ENCODE measurements at regions not wholly inside any gene's neighbourhood (a gene's known extent, or its start where the extent isn't known, plus 50 kb on each side); places are given as distances from the start of the nearest gene placed in this dataset.

DNA sequence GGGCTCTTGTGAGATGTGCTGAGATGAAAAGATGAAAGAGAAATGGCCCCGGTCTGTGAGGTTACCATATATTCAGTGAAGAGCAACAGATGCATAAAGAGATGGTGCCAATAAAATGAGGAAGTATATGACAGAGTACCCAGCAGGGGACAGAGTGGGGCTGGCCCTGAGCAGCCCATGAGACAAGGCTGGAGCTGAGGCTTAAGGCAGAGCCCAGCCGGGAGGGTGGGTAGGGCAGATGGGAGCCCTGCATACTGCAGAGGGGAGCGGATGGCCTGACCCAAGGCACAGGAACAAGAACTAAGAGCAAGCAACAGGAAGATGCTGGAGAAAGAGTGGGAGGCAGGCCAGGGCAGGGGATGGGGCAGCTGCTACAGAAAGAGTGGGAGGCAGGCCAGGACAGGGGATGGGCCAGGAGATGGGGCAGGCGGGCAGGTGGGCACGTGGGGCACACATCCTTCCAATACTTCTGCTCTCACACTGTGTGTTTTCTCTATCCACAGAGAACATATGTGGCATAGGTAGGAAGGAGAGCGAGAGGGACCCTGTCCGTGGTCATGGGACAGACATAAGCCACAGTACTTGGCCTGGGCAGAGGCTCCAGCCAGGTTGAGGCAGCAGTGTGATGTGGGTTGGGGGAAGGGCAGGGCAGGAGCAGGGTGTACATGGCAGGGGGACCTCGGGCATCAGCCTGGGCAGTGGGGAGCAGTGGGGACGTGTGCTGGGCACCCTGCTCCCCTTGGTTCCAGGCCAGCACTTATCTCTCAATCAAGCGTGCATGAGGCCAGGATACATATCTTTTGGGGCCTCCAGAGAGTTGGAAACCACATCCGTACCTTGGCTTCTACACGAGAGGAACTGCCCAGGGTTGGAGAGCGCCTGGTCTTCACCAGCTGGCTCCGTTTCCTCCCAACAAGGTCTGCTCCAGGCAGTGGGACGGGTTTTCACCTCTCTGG is 91.6 kb upstream of the IKZF1 start:
- DNase-seq = no peak
- no peak overlapping the region for H3K4me3 ChIP-seq
- TF ChIP-seq, protein P1, sequence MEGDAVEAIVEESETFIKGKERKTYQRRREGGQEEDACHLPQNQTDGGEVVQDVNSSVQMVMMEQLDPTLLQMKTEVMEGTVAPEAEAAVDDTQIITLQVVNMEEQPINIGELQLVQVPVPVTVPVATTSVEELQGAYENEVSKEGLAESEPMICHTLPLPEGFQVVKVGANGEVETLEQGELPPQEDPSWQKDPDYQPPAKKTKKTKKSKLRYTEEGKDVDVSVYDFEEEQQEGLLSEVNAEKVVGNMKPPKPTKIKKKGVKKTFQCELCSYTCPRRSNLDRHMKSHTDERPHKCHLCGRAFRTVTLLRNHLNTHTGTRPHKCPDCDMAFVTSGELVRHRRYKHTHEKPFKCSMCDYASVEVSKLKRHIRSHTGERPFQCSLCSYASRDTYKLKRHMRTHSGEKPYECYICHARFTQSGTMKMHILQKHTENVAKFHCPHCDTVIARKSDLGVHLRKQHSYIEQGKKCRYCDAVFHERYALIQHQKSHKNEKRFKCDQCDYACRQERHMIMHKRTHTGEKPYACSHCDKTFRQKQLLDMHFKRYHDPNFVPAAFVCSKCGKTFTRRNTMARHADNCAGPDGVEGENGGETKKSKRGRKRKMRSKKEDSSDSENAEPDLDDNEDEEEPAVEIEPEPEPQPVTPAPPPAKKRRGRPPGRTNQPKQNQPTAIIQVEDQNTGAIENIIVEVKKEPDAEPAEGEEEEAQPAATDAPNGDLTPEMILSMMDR (IDR thresholded peaks at IDR 0.05) = no peak
- H3K27ac ChIP-seq = no peak overlapping the region
- no peaks in the 10 kb centered on the region for H3K36me3 ChIP-seq
- no peaks in the 10 kb centered on the region for H3K4me1 ChIP-seq
- no peaks in the 10 kb centered on the region for H3K9me3 ChIP-seq
- H3K27me3 ChIP-seq = peaks cover 0 to 2% of the 10 kb centered on the region in 2 donors
- intact Hi-C loops (cut with DNase I; ENCODE audit: low total_unique reads) = no loop called here

DNA sequence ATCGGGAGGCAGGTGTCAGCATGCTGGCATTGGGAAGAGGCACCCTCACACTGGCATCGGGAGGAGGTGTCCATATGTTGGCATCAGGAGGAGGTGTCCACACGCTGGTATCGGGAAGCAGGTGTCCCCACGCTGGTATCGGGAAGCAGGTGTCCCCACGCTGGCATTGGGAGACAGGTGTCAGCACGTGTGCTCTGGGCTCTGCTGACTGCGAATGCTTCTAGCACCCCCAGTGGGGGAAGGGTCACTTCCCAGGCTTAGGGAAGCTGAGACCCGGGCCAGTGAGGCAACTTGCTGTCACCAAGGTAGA is 92.5 kb upstream of the IKZF1 start:
- Histone ChIP-seq H3K36me3 (no peaks in the 10 kb centered on the region), H3K9me3 (no peaks in the 10 kb centered on the region), H3K4me1 (no peaks in the 10 kb centered on the region), H3K27me3 (peaks cover 0 to 2% of the 10 kb centered on the region in 2 donors), H3K4me3 (no peak overlapping the region), H3K27ac (no peak overlapping the region)
- intact Hi-C loops (cut with DNase I; ENCODE audit: low total_unique reads) = no loop called here
- no peak for DNase-seq
- TF ChIP-seq, protein P1 (IDR thresholded peaks at IDR 0.05) = no peak

DNA sequence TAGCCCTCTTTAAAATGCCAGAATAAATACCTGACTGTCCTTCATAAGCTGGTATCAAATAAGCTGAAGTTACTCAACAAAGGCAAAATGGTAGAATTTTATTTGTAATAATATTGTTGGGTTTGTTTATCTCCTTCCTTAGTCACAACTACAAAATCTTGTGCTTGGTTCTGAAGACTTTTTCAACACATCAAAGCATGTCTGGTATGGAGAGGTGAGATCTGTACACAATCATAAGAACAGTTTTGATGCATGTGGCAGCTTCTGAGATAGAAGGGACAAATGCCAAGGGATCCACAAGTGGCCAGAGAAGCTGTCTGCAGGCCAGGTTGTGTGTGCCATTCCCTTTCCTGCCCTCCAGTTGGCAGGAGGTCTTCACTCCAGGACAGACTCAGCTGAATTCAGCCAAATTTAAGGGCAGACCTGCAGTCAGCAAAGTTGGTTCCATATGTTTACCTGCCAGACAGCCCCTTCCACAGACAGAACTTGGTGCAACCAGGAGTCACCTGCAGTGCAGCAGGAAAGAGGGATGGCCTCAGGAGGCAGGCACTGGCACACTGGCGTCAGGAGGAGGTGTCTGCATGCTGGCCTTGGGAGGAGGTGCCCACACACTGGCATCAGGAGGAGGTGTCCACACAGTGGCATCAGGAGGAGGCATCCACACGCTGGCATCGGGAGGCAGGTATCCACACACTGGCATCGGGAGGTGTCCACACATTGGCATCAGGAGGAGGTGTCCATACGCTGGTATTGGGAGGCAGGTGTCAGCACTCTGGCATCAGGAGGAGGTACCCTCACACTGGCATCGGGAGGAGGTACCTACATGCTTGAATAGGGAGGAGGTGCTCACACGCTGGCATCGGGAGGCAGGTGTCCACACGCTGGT is 93.1 kb upstream of the IKZF1 start:
- Histone ChIP-seq H3K27ac (no peak overlapping the region), H3K9me3 (no peaks in the 10 kb centered on the region), H3K36me3 (no peaks in the 10 kb centered on the region), H3K27me3 (peaks cover 0 to 2% of the 10 kb centered on the region in 2 donors), H3K4me3 (no peak overlapping the region), H3K4me1 (no peaks in the 10 kb centered on the region)
- TF ChIP-seq, protein P1 (IDR thresholded peaks at IDR 0.05) = no peak
- intact Hi-C loops (cut with DNase I; ENCODE audit: low total_unique reads) = no loop called here
- DNase-seq = no peak

DNA sequence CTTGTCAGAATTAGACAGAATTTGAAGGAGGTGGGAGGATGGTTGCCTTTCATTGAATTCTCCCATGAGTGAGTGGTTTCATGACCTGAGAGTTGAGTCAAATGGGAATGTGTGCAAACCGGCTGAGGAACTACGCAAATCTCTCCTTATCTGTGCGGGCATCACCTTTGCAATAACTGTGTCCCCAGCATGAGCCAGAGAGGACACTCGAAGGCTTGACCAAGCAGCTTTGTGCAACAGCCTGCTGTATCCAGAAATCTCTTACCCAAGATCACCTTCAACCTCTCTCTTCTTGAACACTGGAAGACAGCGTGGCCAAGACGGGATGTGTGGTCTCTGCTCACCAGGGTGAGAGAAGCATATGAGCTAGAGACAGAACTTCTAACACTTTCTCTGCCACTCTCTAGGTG is 93.8 kb upstream of the IKZF1 start:
- Histone ChIP-seq H3K4me3 (no peak overlapping the region), H3K4me1 (no peaks in the 10 kb centered on the region), H3K36me3 (no peaks in the 10 kb centered on the region), H3K27me3 (peaks cover 0 to 2% of the 10 kb centered on the region in 2 donors), H3K27ac (no peak overlapping the region), H3K9me3 (no peaks in the 10 kb centered on the region)
- intact Hi-C loops (cut with DNase I; ENCODE audit: low total_unique reads) = no loop called here
- TF ChIP-seq, protein P1 (IDR thresholded peaks at IDR 0.05) = no peak
- DNase-seq = no peak

DNA sequence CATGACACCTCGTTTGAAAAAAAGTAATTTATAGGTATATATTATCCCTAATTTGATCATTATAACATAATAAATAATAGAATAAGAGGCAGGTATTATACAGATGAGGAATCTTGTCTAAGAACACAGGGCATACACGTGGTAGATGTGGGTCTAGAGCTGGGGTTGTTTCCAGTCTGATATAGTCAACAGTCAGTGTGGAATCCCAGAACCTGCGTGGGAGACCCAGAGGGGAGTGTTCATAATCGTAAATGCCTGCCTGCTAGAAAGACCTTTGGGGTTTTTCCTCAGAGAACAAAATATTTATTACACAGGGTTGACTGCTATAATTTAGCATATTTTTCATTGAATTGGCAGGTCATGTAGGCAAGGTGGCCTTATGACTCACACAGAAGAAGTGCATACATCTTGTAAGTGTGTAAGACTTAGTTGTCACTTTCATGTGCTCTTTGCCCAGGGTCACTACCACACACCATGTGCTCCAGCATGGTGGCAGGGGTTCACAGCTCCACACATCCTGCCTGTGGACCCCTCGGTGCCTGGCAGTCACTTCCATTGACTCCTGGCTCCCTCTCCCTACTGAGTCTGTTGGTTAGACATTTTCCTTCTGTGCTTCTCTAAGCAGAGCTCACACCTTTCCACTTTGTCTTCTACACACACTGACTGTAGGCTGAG is 94.9 kb upstream of the IKZF1 start:
- Histone ChIP-seq H3K36me3 (no peaks in the 10 kb centered on the region), H3K4me3 (no peak overlapping the region), H3K9me3 (no peaks in the 10 kb centered on the region), H3K27me3 (peaks cover 0 to 2% of the 10 kb centered on the region in 2 donors), H3K4me1 (no peaks in the 10 kb centered on the region), H3K27ac (no peak overlapping the region)
- TF ChIP-seq, protein P1 (IDR thresholded peaks at IDR 0.05) = no peak
- no peak for DNase-seq
- intact Hi-C loops (cut with DNase I; ENCODE audit: low total_unique reads) = no loop called here

Data from tibial artery (tissue), 4 donors.